SKM-1 (cell line): ENCODE measurements at regions not wholly inside any gene's neighbourhood (a gene's known extent, or its start where the extent isn't known, plus 50 kb on each side); places are given as distances from the start of the nearest gene placed in this dataset.

ENCODE experiments used
- DNase-seq: peaks from one replicate; lab custom pipeline; 2025; ENCODE audit not compliant: unreplicated experiment; lab: John Stamatoyannopoulos, UW

GRCh38 chr4:161133586-161134276 is 1030.1 kb downstream of the FSTL5 start:
- no peak for DNase-seq

- no peak for DNase-seq
These were observed 1030.9 kb downstream of the FSTL5 start for GRCh38 chr4:161132715-161133425.

- DNase-seq, result no peak
These were observed 1042.3 kb downstream of the FSTL5 start for GRCh38 chr4:161121451-161121850.

DNA sequence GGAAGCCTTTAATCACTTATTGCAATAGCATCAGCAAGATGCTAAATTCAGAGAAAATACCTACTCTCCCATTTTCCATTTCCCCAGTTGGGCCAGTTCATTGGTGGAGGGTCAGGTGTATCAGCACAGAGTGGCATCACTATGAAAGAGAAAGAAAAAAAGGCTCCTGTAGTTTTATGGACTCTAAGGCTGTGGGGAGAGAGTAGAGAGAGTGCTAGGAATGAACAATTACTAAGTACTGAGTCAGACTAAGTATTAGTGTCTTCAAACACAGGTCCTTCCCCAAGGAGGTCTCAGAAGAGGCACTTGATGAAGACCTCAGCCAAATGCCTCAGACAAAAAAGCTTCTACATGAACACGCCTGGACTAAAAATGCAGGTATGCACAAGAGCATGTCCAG is 1061.9 kb downstream of the FSTL5 start:
- DNase-seq, result no peak

DNA sequence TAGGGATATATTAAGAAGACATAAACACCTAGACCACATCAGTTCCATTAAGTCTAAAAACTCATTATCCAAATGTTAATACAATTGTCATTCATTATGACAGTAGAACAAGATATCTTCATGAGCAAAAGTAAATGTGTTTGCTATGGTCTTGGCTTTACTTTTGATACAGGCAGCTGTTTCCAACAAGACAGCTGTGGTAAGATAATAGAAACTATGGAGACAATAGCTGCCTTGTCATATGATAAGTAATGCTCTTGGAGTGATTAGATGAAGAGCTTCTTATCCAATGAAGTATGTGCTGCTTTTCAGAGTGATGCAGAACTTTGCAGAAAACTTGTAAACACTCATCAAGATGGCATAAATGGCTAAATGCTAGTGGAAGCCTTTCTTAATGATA is 1066.0 kb downstream of the FSTL5 start:
- DNase-seq, result no peak

DNA sequence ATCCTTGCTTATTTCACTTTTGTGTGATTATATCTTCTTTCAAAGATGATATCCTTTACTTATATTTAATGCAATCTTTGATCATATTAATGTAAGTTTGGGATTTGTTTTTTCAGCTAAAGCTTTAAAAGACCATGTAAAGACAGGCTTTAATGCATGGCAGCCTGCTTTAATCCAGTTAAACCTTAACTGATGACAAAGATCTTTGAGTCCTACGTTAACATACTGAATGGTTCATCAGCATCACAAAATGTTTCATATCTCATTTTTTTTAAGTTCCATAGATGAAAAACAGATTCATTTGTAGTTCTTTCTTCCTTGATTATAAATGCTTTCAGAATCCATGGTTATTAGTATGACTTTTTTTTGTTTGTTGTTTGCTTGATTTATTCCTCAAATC is 1102.8 kb downstream of the FSTL5 start:
- DNase-seq, result no peak
